ENCODE measurements at regions not wholly inside any gene's neighbourhood (a gene's known extent, or its start where the extent isn't known, plus 50 kb on each side); places are given as distances from the start of the nearest gene placed in this dataset.
"Not testable (repeated sequence)": the region's sequence is repeated elsewhere in the genome, so short reads cannot be mapped to it uniquely, and the experiment has no call there.

DNA sequence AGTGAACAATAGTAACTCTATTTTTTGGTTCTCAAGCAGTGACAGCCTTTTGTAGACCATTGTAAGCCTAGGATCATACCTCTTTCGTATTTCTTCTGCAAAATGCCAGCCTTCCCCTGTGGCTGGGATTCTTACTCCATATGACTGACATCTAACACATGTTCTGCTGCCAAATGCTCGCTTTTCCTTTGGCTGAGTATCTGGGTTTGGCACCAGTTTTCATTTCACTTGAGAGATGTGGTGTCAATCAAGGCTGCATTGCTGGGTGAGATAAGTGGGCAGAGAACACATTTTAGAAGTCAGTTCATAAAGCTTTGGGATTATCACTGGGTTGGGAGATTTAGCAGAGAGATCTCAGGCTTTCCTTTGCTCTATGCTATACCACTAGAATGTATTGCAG is 514.7 kb upstream of the SGO1 start:
- DNase-seq: no peak

DNA sequence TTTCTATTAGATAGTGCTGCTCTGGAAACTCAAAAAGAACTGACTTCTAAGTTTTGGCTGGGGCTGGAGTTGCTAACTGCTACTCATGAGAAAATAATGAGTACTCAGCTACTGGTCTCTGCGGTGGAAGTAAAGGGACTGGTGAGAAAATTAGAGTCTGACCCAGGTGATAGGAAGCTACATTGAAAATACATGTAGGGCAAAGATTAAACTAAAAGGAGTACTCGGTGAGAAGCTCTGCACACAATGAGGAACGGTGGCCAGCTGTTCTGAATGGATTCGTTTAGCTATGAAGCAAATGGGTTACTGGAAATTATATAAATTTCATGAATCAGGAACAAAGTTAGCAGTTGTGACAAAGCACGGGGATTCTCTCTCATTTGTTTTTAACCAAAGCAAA is 512.9 kb upstream of the SGO1 start:
- DNase-seq: no peak

DNA sequence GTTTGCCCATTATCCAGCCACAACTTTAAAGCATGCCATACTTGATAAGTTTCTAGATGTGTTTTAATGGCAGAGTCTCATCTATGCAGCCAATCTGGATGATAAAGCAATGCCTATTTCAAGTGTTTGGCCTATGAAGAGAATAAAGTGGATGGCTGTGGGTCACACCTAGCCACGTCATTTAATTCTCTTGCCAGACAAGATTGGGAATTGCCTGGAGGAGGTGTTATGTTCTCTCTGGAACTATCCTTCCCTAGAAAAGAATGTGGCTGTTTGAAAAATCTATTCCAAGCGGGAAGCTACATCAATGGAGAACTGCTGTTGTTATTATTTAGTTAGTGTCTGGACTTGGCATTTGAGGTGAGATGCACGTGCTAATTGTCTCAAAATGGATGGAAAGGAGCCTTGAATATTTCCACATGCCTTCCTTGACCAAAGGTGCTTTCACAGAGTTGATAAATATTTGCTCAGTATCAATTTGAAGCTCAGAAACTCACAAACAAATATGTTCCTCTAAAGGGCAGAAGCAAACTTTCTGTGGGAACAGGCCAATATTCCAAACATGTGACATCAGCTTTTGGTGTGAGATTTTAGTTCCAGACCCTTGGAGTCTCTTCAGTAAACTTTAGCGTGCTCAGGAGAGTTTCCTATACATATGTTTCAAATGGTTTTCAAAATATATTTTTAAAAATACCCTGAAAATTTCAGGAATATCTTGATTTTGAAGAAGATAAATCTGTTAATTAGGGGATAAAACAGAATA is 510.6 kb upstream of the SGO1 start:
- no peak for DNase-seq

DNA sequence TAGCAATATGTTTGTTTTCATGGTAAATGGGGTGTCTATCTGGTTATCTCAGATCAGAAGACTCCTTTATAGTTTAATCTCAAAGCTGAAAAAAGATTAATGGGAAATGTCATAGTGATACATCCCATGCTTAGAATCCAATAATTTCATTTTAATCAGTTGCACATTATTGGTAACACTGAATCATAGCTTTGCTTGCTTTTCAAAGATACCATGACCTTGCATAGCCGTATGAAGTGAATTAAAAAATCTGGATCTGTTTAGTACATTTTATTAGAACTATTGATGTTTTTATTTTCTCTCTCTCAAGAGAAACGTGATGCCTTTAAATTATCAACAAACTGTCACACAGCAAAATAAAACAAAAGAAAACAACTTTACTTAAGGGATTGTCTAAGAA is 506.7 kb upstream of the SGO1 start:
- no peak for DNase-seq

DNA sequence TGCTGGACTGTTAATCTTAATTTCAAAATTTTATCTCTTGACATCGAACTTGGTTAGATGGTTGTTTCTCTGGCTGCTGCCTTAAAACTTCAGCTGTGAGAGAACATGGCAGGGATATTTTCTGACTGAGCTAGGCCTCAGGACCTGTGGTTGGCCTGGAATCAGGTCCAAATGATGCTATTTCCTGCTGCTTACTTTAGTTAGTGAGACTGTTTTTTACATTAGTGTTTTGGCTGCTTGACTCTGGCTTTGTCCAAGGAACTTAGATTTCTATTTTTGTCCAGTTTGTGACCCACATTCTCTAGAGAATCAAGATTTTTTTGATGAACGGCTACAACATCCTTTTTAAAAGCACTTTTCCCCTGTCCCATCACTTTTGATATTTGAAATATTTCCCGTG is 497.9 kb upstream of the SGO1 start:
- DNase-seq: no peak

DNA sequence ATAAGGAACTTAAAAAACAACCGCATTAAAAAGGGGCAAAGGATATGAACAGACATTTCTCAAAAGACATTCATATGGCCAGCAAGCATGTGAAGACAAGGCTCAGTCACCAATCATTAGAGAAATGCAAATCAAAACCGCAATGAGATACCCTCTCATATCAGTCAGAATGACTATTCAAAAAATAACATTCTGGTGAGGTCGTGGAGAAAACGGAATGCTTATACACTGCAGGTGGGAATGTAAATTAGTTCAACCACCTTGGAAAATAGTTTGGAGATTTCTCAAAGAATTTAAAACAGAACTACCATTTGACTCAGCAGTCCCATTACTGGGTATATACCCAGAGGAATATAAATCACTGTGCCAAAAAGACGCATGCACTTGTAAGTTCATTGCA is 496.6 kb upstream of the SGO1 start:
- no peak for DNase-seq

DNA sequence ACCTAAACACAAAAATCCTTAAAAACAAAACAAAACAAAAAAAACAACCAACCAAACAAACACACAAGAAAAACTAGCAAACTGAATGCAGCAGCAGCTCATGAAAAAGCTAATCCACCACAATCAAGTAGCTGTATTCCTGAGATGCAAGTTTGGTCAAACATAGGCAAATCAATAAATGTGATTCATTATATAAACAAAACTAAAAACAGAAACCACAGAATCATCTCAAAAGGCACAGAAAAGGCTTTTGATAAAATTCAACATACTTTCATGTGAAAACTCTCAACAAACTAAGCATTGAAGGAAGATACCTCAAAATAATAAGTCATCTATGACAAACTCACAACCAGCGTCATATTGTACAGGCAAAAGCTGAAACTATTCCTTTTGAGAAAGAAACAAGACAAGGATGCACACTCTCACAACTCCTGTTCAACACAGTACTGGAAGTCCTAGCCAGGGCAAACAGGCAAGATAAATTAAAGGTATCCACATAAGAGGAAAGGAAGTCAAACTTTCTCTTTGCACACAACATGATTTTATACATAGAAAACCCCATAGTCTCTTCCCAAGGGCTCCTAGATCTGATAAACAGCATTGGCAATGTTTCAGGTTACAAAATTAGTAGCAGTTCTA is 495.1 kb upstream of the SGO1 start:
- no peak for DNase-seq

DNA sequence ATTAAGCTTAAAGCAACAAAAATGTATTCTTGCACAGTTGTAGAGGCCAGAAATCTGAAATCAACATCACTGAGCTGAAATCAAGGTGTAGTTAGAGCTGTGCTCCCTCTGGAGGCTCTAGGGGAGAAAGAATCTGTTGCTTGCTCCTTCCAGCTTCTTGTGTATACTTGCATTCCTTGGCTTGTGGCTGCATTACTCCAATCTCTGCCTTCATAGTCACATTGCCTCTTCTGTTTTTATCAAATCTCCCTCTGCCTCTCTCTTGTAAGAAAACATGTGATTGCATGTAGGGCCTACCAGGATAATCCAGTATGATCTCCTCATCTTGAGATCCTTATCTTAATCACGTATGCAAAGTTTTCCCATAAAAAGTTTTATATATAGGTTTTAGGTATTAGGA is 487.9 kb upstream of the SGO1 start:
- DNase-seq: no peak

DNA sequence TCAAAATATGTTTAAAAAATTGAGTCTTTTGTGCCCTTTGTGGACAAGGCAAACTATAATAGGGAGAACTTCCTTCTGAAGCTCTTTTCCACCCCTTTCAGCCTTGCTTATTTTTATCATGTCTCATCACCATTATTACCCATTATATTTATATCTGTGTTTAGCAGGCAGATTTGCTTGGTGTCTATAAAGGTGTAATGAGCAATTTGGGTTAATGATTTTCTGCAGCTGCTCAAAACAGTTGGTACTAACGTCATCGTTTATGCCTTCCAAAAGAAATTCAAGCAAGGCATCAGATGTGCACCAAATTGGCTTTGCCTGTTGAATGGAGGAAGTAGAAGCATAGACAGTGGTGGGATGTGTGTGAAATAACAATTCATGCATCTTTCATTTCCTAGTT is 483.7 kb upstream of the SGO1 start:
- no peak for DNase-seq

DNA sequence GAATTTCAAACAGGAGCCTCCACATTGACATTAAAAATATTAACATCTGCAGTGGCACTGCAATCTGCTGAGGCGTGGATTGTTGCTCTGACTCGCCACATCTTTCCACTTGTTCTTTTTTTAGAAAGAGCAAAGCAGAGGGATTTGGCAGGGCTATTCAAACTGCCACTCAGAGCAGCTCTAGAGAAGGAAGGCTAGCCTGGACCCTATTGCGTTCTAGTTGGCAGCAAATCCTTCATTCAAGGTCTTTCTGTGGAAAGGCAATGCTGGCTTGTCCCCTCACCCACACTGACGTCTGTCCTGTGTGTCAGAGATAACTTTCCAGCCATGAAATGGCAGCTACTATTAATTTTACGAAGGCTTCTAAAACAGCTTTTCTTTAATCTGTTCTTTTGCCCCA is 483.2 kb upstream of the SGO1 start:
- DNase-seq: no peak

DNA sequence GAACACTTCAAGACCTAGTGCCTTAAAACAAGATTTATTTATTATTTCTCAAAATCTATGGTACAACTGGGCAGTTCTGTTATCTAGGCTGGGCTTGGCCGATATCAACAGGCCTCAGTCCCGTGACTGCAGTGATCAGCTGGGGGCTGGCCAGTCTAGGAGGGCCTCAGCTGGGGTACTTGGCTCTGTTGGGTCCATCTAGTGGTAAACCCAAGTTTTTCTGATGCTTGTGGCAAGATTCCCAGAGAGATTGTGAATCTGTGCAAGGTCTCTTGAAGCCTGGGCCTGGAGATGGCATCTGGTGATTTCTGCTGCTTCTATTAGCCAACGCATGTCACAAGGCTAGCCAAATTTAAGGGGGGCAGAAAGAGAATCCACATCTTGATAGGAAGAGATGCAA is 482.4 kb upstream of the SGO1 start:
- no peak for DNase-seq

DNA sequence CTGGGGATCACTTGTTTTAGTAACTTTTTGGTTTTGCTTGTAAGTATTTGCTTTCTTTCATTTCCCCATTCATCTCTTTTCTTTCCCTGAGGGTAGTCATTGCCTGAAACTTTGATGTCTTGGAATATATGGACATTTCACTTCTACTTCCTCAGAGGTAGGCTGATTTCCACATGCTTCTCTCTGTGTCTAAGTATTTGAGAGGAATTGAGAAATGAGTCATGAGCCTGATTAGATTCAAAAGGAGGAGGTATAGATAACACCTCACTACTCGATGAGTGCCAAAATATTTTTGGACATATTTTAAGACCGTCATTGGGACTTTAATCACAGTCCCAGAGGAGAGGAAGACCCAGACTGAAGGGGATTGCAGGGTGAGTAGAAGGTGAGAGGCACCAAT is 480.1 kb upstream of the SGO1 start:
- no peak for DNase-seq

DNA sequence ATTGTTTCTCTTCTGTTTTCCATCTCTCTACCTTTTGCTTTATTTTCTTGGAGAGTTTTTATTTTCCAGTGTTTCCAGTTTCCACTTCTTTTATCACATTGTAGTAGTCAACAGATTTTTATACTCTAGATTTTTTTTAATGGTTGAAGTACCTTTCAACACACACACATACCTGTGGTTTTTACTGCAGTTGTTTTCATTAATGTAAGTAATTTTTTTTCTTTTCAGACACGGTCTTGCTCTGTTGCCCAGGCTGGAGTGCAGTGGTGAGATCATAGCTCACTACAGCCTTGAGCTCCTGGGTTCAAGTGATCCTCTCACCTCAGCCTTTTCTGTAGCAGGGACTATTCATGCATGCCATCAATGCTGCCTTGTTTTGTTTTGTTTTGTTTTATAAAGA is 472.5 kb upstream of the SGO1 start:
- DNase-seq: no peak

DNA sequence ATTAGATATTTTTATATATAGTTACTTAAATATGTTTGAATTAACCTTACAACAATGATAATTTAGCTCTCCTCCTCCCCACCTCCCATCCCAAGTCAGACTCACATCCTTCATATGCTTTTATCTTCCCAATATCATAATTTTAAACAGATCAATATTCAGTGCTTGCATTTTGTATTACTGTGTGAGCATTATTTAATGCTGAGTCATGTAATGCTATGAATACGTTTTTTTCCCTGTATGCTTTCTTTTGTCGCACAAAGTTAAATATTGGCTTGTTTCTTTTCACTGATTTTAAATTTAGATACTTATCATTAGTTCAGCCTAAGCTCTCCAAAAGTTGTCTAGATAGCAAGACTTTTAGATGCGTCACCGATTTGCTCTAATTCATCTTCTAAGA is 471.6 kb upstream of the SGO1 start:
- no peak for DNase-seq

DNA sequence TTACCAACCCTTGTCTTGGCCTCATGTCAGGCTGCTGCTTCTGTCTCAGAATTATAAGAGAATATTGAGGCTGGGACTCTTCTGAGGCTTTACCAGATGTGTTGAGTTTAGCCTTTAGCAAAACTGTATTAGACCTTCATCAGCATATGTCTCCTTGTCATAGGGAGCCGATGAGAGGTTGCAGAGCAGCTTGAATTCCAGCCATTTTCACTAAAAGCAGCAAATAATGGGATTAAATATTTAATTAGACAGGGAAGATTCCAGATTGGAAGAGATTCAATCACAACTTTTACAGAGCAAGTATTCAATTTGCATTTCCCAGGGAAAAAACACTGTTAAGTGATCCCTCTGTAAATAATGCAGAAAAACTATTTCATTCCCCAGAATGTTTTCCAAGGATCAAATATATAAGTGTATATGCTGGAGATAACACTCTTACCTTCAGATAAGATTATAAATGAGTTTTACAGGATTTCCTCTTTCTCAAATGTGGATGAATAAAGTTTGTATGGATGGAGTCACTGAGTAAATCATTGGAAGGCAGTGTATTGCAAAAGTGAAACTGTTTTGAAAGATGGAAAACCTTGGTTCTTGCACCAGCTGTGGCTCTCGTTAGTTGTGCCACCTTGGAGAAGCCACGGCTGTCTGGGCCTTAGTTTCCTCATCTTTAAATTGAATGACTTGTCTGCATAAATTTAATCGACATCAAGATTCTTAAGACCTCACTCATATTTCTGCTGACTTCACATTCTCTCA is 466.4 kb upstream of the SGO1 start:
- no peak for DNase-seq

DNA sequence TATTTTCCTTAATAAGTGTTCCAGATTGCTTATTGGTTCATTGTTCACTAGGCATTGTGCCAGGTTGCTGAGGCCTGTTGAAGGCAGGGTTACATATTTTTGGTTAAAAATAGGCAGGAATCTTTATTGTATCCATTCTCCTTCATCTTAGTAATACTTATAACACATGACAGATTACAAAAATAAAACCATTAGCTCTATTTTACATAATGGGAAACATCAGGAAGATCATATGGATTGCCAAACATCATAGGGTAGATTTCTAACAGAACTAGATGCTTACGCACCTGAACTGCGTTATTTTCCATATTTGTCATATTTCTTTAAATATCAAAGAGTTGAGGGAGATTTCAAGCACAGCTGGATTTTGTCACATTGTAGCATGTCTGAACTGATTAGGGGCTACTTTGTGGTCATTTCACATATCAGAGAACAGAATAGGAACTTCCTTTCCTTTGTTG is 462.9 kb upstream of the SGO1 start:
- no peak for DNase-seq

DNA sequence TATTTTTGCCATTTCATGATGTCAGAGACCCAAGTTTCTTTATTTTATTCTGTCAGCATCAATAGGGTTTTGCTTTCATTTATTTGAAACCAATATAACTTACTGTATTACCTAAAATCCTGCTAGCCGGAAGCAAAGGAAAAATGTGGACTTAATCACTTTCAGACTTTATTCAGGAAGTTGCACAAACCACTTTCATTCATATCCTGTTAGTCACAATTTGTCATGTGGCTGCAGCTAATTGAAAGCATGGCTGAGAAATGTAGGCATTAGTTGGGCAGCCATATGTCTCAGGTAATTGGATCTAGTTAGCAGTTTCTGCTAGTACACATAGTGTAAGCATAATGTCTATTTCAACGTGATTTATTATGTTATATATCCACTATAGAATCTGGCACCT is 462.3 kb upstream of the SGO1 start:
- no peak for DNase-seq

DNA sequence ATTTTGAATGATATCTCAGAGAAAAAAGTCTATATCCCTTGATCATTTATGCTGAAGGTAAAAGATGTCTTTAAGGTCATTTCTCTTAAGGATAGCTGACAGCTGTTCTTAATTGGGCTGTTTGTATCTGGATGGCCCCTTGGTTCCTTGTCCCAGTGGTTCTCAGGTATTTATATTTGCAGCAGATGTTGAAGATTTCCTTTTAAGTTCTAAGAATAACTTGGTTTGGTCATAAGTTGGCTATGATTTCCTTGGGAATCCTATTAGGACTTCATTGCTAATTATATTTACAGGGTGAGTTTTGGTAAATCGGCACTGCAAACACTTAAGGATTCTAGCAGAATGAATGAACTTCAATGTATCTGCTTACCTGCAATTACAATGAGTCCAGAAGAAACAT is 460.4 kb upstream of the SGO1 start:
- DNase-seq: no peak

DNA sequence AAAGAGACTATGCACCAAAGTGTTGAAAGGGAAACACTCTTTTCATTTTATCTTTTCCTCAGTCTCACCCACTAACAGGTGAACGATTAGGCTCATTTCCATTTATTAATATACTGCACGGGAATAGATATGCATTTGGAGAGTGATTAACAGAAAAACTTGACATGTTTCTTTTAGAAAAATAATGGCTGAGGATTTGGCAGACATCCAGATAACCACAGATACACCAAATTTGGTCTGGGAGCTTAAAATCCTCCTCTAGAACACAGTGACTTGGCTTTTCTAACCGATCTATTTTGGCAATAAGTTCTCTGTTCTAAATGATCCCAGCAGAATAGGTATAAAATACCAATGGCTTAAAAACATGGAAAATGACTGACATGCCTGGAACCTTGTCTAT is 459.3 kb upstream of the SGO1 start:
- DNase-seq: no peak

DNA sequence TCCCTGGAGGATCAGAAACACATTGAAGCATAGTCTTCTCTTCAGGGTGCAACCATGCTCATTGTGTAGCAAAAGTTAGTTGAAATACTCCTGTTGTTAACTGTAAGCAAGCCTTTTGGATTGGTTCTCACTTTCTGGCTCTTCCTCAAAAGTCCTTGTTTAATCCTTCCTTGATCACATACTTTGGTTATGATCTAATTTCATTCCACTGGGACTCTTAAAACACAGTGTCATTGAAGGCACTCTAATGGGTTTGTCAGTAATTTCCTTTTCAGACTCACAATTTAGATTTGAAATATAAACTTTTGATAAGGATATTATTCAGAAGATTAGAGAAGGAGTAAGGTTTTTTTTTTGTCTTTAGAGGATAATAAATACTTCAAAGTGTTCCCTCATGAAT is 451.7 kb upstream of the SGO1 start:
- no peak for DNase-seq

DNA sequence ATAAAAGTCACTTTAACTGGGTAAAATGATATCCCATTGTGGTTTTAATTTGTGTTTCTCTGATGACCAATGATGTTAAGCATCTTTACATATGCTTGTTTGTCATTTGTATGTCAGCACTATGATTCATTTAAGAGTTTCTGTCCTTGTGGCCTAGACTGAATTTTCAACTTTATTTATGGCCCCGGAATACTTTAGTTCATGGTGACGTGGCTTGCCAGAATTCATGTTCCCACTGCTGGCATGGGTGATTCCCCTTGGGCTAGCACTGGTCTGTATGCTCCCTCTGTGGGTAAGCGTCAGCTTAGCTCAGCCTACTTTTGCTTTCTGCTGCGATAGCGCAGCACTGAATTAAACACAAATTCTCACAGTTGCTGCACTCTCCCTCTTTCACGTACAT is 436.3 kb upstream of the SGO1 start:
- no peak for DNase-seq

DNA sequence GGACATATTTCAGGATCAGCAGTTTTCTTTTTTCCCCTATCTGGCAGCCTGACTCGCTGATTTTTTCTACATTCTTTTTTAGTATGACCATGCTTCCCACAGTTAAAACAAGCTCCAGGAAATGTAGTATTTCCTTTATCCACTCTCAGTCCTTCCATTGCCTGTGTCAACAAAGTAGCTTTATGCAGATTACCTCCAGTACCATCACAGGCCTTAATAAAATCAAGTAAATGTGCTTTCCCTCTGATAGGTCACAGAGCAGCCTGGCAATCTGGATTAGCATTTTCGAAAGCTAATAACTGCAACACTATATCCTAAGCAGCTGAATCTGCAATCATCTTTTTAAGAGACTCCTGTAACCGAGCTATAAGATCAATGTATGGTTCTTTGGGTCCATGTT is 432.6 kb upstream of the SGO1 start:
- DNase-seq: not testable (repeated sequence)

DNA sequence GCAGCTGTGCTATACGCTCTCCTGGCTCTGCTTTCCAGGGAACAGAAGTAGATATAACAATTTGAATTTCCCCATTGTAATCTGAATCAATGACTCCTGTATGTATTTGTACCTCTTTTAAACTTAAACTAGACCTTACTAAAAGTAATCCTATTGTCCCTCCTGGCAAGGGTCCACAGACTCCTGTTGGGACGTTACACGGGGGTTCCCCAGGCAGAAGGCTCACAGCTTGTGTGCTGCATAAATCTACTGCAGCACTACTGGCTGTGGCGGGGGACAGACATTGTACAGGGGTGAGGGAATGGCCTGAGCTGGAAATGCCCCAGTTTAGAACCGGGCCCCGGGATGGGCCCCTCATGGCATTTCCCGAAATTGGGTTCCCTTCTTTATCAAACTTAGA is 432.2 kb upstream of the SGO1 start:
- DNase-seq: not testable (repeated sequence)

DNA sequence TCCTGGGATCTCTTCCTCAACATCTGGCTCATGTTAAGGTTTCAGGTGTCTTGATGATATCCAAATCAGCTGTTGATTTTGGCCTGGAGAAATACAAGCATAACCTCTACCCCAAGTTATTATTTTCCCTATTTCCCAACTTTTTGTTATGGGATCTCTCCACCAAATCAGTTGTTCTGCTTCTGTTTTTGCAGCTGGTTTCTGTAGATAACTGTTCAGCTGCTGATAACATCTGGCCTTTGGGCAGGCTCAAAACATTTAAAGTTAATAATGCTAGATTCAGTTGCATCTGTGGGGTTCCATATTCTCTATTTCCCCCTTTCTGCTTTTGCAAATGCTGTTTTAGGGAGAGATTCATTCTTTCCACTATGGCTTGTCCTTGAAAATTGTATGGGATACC is 430.0 kb upstream of the SGO1 start:
- DNase-seq: not testable (repeated sequence)
